ENCODE measurements at regions not wholly inside any gene's neighbourhood (a gene's known extent, or its start where the extent isn't known, plus 50 kb on each side); places are given as distances from the start of the nearest gene placed in this dataset.
A peak's percentile ranks its signal among the peaks of the same experiment; 100 is the strongest.

GRCh38 chr6:27651371-27651732 lies 178.4 kb upstream of the ZNF184 start (continued):
- TF ChIP-seq ZNF713 (CRISPR knock-in tag; IDR thresholded peaks at IDR 0.05): no peak
- TF ChIP-seq, protein P1, sequence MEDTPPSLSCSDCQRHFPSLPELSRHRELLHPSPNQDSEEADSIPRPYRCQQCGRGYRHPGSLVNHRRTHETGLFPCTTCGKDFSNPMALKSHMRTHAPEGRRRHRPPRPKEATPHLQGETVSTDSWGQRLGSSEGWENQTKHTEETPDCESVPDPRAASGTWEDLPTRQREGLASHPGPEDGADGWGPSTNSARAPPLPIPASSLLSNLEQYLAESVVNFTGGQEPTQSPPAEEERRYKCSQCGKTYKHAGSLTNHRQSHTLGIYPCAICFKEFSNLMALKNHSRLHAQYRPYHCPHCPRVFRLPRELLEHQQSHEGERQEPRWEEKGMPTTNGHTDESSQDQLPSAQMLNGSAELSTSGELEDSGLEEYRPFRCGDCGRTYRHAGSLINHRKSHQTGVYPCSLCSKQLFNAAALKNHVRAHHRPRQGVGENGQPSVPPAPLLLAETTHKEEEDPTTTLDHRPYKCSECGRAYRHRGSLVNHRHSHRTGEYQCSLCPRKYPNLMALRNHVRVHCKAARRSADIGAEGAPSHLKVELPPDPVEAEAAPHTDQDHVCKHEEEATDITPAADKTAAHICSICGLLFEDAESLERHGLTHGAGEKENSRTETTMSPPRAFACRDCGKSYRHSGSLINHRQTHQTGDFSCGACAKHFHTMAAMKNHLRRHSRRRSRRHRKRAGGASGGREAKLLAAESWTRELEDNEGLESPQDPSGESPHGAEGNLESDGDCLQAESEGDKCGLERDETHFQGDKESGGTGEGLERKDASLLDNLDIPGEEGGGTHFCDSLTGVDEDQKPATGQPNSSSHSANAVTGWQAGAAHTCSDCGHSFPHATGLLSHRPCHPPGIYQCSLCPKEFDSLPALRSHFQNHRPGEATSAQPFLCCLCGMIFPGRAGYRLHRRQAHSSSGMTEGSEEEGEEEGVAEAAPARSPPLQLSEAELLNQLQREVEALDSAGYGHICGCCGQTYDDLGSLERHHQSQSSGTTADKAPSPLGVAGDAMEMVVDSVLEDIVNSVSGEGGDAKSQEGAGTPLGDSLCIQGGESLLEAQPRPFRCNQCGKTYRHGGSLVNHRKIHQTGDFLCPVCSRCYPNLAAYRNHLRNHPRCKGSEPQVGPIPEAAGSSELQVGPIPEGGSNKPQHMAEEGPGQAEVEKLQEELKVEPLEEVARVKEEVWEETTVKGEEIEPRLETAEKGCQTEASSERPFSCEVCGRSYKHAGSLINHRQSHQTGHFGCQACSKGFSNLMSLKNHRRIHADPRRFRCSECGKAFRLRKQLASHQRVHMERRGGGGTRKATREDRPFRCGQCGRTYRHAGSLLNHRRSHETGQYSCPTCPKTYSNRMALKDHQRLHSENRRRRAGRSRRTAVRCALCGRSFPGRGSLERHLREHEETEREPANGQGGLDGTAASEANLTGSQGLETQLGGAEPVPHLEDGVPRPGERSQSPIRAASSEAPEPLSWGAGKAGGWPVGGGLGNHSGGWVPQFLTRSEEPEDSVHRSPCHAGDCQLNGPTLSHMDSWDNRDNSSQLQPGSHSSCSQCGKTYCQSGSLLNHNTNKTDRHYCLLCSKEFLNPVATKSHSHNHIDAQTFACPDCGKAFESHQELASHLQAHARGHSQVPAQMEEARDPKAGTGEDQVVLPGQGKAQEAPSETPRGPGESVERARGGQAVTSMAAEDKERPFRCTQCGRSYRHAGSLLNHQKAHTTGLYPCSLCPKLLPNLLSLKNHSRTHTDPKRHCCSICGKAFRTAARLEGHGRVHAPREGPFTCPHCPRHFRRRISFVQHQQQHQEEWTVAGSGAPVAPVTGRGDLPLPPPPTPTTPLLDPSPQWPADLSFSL (CRISPR knock-in tag; IDR thresholded peaks at IDR 0.05): peak; percentile 84
- TF ChIP-seq ARNT (IDR thresholded peaks at IDR 0.05): no peak
- 0 out of 2 replicates have a peak, but pooled peaks have one; percentile 45 for TF ChIP-seq ZNF337 (CRISPR knock-in tag; IDR thresholded peaks at IDR 0.05; ENCODE audit: borderline replicate concordance, low read depth)
- TF ChIP-seq ZBTB40 (IDR thresholded peaks at IDR 0.05): 0 out of 2 replicates have a peak, but pooled peaks have one; percentile 2
- TF ChIP-seq ZBTB40 (CRISPR knock-in tag; IDR thresholded peaks at IDR 0.05): no peak
- TF ChIP-seq ZNF710 (CRISPR knock-in tag; IDR thresholded peaks at IDR 0.05; ENCODE audit: borderline replicate concordance): peak; percentile 75; the same call in 1 of the 2 replicates
- TF ChIP-seq ZNF891 (CRISPR knock-in tag; IDR thresholded peaks at IDR 0.05): no peak
- no peak for TF ChIP-seq FOXP1 (IDR thresholded peaks at IDR 0.05)
- peak; percentile 11; the same call in 1 of the 2 replicates for TF ChIP-seq FOXP1 (CRISPR knock-in tag; IDR thresholded peaks at IDR 0.05)
- no peak for TF ChIP-seq ZNF235 (CRISPR knock-in tag; IDR thresholded peaks at IDR 0.05; ENCODE audit: borderline replicate concordance)
- TF ChIP-seq, protein P2, sequence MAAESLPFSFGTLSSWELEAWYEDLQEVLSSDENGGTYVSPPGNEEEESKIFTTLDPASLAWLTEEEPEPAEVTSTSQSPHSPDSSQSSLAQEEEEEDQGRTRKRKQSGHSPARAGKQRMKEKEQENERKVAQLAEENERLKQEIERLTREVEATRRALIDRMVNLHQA (CRISPR knock-in tag; IDR thresholded peaks at IDR 0.05): no peak
- 0 out of 2 replicates have a peak, but pooled peaks have one; percentile 66 for TF ChIP-seq NONO (IDR thresholded peaks at IDR 0.05)
- no peak for TF ChIP-seq NONO (CRISPR knock-in tag; conservative IDR thresholded peaks at IDR 0.05)

Measured in HepG2 (cell line).